ENCODE measurements at regions not wholly inside any gene's neighbourhood (a gene's known extent, or its start where the extent isn't known, plus 50 kb on each side); places are given as distances from the start of the nearest gene placed in this dataset.

DNA sequence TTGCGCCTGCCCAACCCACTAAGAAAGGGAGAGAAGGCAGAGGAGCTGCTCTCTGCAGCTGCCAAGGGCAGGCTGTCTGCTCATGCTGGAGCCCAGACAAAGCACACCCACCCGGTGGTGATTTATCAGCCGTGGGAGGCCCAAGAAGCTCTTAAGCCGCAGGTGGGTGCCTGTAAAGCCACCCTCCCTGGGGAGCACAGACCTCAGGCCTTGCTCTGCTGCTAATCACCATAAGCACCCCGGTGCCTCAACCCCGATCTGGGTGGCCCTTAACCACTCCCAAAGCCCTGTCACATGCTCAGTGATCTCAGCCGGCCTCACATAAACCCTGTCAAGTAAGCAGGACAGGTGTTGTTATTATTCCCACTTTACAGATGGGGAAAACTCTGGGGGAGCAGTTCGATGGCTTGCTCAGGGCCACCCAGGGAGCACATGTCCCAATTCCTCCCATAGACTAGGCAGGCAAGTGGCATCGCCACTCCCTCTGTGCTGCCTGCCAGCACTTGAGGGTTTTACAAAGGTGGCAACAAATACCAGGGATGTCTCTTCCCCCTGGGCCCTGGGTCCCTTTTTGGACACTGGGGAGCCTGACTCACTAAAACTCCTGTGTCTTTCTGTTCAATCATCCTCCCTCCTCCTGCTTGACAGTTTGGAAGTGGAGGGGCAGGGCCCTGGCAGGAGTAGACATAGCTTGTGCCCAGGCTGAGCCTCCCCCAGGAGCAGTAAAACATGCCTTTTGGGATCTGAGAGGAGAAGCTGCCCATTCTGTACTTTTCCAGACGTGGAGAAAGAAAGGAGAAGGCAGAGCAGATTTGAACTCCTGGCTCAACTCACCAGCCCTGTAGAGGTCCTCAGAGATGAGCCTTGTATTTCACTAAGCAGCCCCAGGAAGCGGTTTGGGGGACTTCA lies 299.3 kb downstream of the SOX9 start:
- TF ChIP-seq, protein P1, sequence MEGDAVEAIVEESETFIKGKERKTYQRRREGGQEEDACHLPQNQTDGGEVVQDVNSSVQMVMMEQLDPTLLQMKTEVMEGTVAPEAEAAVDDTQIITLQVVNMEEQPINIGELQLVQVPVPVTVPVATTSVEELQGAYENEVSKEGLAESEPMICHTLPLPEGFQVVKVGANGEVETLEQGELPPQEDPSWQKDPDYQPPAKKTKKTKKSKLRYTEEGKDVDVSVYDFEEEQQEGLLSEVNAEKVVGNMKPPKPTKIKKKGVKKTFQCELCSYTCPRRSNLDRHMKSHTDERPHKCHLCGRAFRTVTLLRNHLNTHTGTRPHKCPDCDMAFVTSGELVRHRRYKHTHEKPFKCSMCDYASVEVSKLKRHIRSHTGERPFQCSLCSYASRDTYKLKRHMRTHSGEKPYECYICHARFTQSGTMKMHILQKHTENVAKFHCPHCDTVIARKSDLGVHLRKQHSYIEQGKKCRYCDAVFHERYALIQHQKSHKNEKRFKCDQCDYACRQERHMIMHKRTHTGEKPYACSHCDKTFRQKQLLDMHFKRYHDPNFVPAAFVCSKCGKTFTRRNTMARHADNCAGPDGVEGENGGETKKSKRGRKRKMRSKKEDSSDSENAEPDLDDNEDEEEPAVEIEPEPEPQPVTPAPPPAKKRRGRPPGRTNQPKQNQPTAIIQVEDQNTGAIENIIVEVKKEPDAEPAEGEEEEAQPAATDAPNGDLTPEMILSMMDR (IDR thresholded peaks at IDR 0.05; ENCODE audit: borderline replicate concordance, insufficient read depth, low read depth, low read length), result peak; percentile 1; the same call in 1 of the 2 replicates
- H3K4me3 ChIP-seq (ENCODE audit: low read depth, low read length), result no peak overlapping the region

- TF ChIP-seq, protein P1 (IDR thresholded peaks at IDR 0.05; ENCODE audit: borderline replicate concordance, insufficient read depth, low read depth, low read length), result no peak
- no peak overlapping the region for H3K4me3 ChIP-seq (ENCODE audit: low read depth, low read length)
Observed at GRCh38 chr17:72420775-72421127, 299.9 kb downstream of the SOX9 start.

- no peak overlapping the region for H3K4me3 ChIP-seq (ENCODE audit: low read depth, low read length)
- TF ChIP-seq, protein P1 (IDR thresholded peaks at IDR 0.05; ENCODE audit: borderline replicate concordance, insufficient read depth, low read depth, low read length), result no peak
Observed at GRCh38 chr17:72421128-72422092, 300.6 kb downstream of the SOX9 start.

GRCh38 chr17:72422204-72422504 lies 301.3 kb downstream of the SOX9 start:
- TF ChIP-seq, protein P1 (IDR thresholded peaks at IDR 0.05; ENCODE audit: borderline replicate concordance, insufficient read depth, low read depth, low read length), result no peak
- H3K4me3 ChIP-seq (ENCODE audit: low read depth, low read length), result no peak overlapping the region

GRCh38 chr17:72422505-72423285 lies 301.9 kb downstream of the SOX9 start:
- TF ChIP-seq, protein P1 (IDR thresholded peaks at IDR 0.05; ENCODE audit: borderline replicate concordance, insufficient read depth, low read depth, low read length), result no peak
- peak overlapping the region; percentile 7 for H3K4me3 ChIP-seq (ENCODE audit: low read depth, low read length)

GRCh38 chr17:72423286-72423589 lies 302.4 kb downstream of the SOX9 start:
- TF ChIP-seq, protein P1 (IDR thresholded peaks at IDR 0.05; ENCODE audit: borderline replicate concordance, insufficient read depth, low read depth, low read length), result no peak
- no peak overlapping the region for H3K4me3 ChIP-seq (ENCODE audit: low read depth, low read length)
